Gastrocnemius medialis (tissue), 4 donors: ENCODE measurements at regions not wholly inside any gene's neighbourhood (a gene's known extent, or its start where the extent isn't known, plus 50 kb on each side); places are given as distances from the start of the nearest gene placed in this dataset.

Experiments used
- POLR2A ChIP-seq, 2 donors: fragments of 450-650 bp; IDR thresholded peaks; one replicate each; pipeline ENCODE4 v1.6.1; 2017; ENCODE audit warnings: antibody characterized with exemption in 2 of 2, mild to moderate bottlenecking in 2 of 2, moderate library complexity in 2 of 2
- TF ChIP-seq, protein P1 (sequence below), 5 experiments: fragments of 450-650 bp in 3 of 5; fragments of 200-600 bp in 2 of 5; sonication (generic) in 2 of 5; IDR thresholded peaks in 4 of 5; conservative IDR thresholded peaks in 1 of 5; 1 replicate in 4 of 5; 2 replicates in 1 of 5; pipeline ENCODE4 v1.5.1; 2016 to 2019; ENCODE audit warnings: antibody characterized with exemption in 5 of 5, mild to moderate bottlenecking in 3 of 5, moderate library complexity in 3 of 5

DNA sequence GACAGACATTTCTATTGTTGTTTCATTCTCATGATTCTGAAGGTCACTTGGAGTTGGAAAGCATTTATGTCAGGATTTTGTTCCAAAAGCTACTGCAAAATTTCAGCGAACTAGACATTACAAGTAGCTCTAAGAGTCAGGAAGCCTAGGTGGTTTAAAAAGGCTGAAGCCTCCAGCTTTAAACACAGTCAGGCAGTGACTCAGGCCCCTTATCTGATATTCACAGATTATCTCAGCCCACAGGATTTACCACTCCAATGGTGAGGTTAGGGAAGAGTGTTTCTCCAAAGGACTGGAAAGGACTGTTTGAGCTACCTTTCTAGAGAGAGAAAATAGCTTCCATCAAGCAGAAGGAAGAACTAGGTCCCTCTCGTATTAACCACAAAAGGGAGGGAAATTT is 624.4 kb upstream of the C16orf82 start:
- TF ChIP-seq, protein P1, sequence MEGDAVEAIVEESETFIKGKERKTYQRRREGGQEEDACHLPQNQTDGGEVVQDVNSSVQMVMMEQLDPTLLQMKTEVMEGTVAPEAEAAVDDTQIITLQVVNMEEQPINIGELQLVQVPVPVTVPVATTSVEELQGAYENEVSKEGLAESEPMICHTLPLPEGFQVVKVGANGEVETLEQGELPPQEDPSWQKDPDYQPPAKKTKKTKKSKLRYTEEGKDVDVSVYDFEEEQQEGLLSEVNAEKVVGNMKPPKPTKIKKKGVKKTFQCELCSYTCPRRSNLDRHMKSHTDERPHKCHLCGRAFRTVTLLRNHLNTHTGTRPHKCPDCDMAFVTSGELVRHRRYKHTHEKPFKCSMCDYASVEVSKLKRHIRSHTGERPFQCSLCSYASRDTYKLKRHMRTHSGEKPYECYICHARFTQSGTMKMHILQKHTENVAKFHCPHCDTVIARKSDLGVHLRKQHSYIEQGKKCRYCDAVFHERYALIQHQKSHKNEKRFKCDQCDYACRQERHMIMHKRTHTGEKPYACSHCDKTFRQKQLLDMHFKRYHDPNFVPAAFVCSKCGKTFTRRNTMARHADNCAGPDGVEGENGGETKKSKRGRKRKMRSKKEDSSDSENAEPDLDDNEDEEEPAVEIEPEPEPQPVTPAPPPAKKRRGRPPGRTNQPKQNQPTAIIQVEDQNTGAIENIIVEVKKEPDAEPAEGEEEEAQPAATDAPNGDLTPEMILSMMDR (IDR thresholded peaks at IDR 0.05 in 4 of 5, conservative IDR thresholded peaks at IDR 0.05 in 1 of 5) = no peak
- TF ChIP-seq POLR2A (IDR thresholded peaks at IDR 0.05) = no peak
